ENCODE measurements at regions not wholly inside any gene's neighbourhood (a gene's known extent, or its start where the extent isn't known, plus 50 kb on each side); places are given as distances from the start of the nearest gene placed in this dataset.

DNA sequence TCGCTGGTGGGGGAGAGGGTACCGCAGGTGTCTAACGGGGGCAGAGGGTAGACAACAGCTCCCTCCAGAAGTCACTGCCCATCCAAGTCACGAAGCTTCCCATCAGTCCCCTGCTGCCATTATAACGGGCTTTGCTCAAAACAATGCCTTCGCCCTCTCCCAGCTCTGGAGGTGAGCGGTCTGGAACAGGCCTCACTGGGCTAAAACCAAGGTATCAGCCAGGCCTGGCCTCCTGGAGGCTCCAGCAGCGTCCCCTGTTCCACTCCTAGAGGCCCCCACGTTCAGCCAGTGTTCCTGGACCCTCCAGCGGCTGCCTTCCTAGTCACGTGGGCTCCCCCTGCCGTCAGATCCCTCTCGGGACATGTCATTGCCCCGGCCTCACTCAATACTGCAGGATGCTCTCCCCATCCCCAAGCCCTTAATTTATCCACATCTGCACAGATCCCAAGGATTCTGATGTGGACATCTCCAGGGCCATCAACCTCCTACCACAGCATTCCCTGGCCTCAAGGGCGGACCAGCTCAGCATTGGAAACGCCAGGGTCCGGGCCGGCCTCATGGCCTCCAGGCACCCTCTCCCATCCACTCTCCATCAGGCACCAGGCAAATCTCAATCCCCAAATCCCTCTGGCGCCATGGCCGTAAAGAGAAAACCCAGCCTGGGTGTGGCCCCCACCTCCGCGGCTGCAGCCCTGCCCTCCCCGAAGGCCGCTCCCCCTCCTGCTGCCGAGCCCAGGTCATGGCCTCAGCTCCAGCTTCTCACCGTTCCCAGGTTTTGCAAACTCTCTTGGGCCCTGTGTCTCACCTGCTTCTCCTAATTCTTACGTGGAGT, 104.1 kb upstream of the FAM20C start (continued):
- TF ChIP-seq, protein P1, sequence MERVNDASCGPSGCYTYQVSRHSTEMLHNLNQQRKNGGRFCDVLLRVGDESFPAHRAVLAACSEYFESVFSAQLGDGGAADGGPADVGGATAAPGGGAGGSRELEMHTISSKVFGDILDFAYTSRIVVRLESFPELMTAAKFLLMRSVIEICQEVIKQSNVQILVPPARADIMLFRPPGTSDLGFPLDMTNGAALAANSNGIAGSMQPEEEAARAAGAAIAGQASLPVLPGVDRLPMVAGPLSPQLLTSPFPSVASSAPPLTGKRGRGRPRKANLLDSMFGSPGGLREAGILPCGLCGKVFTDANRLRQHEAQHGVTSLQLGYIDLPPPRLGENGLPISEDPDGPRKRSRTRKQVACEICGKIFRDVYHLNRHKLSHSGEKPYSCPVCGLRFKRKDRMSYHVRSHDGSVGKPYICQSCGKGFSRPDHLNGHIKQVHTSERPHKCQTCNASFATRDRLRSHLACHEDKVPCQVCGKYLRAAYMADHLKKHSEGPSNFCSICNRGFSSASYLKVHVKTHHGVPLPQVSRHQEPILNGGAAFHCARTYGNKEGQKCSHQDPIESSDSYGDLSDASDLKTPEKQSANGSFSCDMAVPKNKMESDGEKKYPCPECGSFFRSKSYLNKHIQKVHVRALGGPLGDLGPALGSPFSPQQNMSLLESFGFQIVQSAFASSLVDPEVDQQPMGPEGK (CRISPR knock-in tag; IDR thresholded peaks at IDR 0.05; ENCODE audit: borderline replicate concordance) = no peak
- no peak for TF ChIP-seq PPARA (CRISPR knock-in tag; IDR thresholded peaks at IDR 0.05; ENCODE audit: borderline replicate concordance)
- TF ChIP-seq POU6F1 (CRISPR knock-in tag; IDR thresholded peaks at IDR 0.05; ENCODE audit: borderline replicate concordance, low read depth) = no peak
- no peak for TF ChIP-seq TCF4 (CRISPR knock-in tag; IDR thresholded peaks at IDR 0.05; ENCODE audit: borderline replicate concordance)
- TF ChIP-seq BACH2 (CRISPR knock-in tag; IDR thresholded peaks at IDR 0.05; ENCODE audit: borderline replicate concordance) = no peak
- TF ChIP-seq GLIS3 (CRISPR knock-in tag; IDR thresholded peaks at IDR 0.05) = no peak
- TF ChIP-seq ARNTL (CRISPR knock-in tag; IDR thresholded peaks at IDR 0.05; ENCODE audit: borderline replicate concordance, low read depth) = no peak
- no peak for TF ChIP-seq ZNF70 (CRISPR knock-in tag; IDR thresholded peaks at IDR 0.05)

DNA sequence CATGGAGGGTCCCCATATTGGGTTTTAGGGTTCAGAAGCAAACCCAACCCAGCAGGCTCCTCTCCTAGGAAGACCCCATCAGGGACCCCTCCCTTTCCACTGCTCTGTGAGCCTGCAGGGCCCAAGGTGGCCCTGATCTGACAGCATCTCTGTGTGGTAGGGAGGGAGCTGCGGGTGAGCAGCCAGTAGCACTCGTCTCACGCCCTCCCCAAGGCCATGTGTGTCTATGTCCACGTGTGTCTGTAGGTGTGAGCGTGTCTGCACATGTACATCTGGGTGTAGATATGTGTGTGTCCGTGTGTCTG, 103.5 kb upstream of the FAM20C start:
- peak; percentile 4; the same call in 2 of the 3 replicates for ATAC-seq
- TF ChIP-seq CSDC2 (CRISPR knock-in tag; IDR thresholded peaks at IDR 0.05) (no peak), ARNTL (CRISPR knock-in tag; IDR thresholded peaks at IDR 0.05; ENCODE audit: borderline replicate concordance, low read depth) (no peak), GLIS3 (CRISPR knock-in tag; IDR thresholded peaks at IDR 0.05) (no peak), ISL1 (CRISPR knock-in tag; IDR thresholded peaks at IDR 0.05) (no peak), RARB (CRISPR knock-in tag; IDR thresholded peaks at IDR 0.05) (no peak), TOX (CRISPR knock-in tag; IDR thresholded peaks at IDR 0.05; ENCODE audit: borderline replicate concordance) (no peak)
- TF ChIP-seq, protein P1 (CRISPR knock-in tag; IDR thresholded peaks at IDR 0.05; ENCODE audit: borderline replicate concordance) = no peak
- TF ChIP-seq, protein P2, sequence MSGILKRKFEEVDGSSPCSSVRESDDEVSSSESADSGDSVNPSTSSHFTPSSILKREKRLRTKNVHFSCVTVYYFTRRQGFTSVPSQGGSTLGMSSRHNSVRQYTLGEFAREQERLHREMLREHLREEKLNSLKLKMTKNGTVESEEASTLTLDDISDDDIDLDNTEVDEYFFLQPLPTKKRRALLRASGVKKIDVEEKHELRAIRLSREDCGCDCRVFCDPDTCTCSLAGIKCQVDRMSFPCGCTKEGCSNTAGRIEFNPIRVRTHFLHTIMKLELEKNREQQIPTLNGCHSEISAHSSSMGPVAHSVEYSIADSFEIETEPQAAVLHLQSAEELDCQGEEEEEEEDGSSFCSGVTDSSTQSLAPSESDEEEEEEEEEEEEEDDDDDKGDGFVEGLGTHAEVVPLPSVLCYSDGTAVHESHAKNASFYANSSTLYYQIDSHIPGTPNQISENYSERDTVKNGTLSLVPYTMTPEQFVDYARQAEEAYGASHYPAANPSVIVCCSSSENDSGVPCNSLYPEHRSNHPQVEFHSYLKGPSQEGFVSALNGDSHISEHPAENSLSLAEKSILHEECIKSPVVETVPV (CRISPR knock-in tag; IDR thresholded peaks at IDR 0.05) = no peak

DNA sequence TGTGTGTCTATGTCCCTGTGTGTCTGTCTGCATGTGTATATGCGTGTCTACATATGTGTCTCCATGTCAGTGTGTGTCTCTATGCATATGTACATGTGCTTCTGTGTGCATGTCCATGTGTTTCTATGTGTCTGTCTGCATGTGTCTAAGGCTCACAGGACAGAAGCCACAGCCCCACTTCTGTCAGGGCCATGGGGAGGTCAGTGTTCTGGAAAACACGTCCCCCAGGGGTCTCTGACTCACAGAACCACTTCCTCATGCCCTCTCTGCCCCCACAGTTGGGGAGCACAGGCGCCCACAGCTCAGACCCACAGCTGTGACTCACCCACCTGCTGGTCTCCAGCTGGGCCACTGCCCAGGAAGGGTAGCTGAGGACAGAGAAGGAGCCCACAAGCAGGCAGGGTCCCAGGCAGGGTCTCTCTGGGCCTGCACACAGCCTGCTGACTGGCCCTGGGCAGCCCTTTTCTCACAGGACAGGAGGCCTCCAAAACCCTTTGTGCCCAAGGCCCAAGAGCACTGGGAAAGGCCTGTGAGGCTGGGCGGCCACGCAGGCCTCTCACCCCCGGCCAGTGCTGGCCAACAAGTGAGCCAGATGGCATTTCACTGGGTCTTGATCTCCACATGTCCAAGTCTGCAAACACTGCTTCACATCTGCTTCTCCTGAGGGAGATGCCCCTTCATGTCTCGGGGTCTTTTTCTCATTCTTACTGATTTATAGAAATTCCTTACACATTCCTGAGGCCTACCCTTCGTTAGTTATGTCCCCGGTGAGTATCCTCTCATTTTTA, 102.9 kb upstream of the FAM20C start:
- peak; percentile 85 for TF ChIP-seq ZFP3 (CRISPR knock-in tag; IDR thresholded peaks at IDR 0.05)
- TF ChIP-seq SNAI2 (CRISPR knock-in tag; IDR thresholded peaks at IDR 0.05) = 0 out of 2 replicates have a peak, but pooled peaks have one; percentile 26
- TF ChIP-seq CSDC2 (CRISPR knock-in tag; IDR thresholded peaks at IDR 0.05) = no peak
- ATAC-seq = peak; percentile 79

DNA sequence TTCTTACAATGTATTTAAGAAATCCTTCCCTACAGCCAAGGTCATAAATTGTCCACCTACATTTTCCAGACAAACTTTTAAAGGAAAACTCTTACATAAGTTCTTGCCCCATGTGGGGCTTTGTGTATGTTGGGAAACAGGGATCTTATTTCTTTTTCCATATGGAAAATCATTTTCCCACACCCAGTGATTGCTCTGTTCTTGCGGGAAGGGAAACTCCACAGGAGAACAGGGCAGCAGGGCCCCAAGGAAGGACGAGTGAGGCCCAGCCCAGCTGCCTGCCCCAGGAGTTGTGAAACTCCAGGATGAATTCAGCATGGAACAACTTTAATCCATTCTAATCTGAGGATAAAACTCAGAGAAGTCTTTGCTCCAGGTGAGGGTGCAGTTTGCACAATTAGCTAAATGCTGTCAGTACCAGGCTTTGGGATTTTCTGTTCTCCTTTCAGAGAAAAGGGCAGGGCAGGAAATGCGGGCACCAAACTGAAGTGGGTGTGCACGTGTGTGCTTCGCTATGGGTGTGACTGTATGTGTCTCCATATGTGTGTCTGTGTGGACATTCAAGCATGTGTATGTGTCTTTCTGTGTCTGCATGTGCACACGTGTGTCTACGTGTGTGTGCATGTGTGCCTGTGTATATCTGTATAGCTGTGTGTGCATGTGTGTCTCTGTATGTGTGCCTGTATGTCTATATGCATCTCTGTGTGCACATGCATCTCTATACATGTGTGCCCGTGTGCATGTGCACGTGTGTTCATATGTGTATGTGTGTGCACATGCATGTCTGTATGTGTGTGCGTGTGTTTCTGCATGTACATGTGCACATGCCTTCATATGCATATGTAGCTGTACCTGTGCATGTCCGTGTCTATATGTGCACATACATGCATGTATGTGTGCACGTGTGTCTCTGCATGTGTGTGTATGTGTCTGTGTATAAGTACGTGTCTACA, 102.0 kb upstream of the FAM20C start:
- ATAC-seq = no peak
- TF ChIP-seq BACH2 (CRISPR knock-in tag; IDR thresholded peaks at IDR 0.05; ENCODE audit: borderline replicate concordance) (no peak), ZC3H10 (CRISPR knock-in tag; IDR thresholded peaks at IDR 0.05) (no peak), SNAI2 (CRISPR knock-in tag; IDR thresholded peaks at IDR 0.05) (no peak), ESRRG (CRISPR knock-in tag; IDR thresholded peaks at IDR 0.05) (no peak), ZNF565 (CRISPR knock-in tag; conservative IDR thresholded peaks at IDR 0.05; ENCODE audit: low read depth) (no peak), ARNTL (CRISPR knock-in tag; IDR thresholded peaks at IDR 0.05; ENCODE audit: borderline replicate concordance, low read depth) (no peak), OSR1 (CRISPR knock-in tag; IDR thresholded peaks at IDR 0.05) (no peak), PPARA (CRISPR knock-in tag; IDR thresholded peaks at IDR 0.05; ENCODE audit: borderline replicate concordance) (no peak), TOX (CRISPR knock-in tag; IDR thresholded peaks at IDR 0.05; ENCODE audit: borderline replicate concordance) (no peak), ISL1 (CRISPR knock-in tag; IDR thresholded peaks at IDR 0.05) (no peak), ZFP3 (CRISPR knock-in tag; IDR thresholded peaks at IDR 0.05) (no peak), ZNF70 (CRISPR knock-in tag; IDR thresholded peaks at IDR 0.05) (no peak), GLIS3 (CRISPR knock-in tag; IDR thresholded peaks at IDR 0.05) (no peak), CSDC2 (CRISPR knock-in tag; IDR thresholded peaks at IDR 0.05) (no peak)
- TF ChIP-seq, protein P1 (CRISPR knock-in tag; IDR thresholded peaks at IDR 0.05; ENCODE audit: borderline replicate concordance) = no peak
- TF ChIP-seq, protein P2 (CRISPR knock-in tag; IDR thresholded peaks at IDR 0.05) = no peak
